ENCODE measurements at regions not wholly inside any gene's neighbourhood (a gene's known extent, or its start where the extent isn't known, plus 50 kb on each side); places are given as distances from the start of the nearest gene placed in this dataset.

DNA sequence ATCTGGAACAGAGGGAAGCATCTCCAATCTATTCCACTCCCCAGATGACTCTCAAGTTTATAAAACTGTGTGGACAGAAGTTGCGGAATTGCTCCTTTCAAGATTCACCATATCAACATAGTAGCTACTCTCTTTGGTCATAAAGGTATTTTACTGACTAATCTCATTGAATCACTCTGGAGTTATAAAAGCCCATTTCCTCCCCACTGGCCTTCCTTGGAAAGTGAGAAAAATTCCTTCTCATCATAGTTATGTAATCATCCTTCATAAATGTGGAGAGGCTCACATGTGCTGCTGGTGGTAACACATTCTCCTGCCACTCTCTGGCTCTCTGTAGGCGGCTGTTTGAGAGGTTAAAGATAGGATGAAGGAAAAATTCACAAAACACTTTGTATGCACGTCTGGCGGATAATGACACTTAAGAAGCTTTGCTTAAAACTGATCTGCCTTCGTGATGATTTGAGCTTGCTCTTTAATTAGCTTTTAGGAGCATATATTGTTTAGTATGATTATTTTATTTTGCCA, 1034.0 kb upstream of the EEF2KMT start:
- no peak for DNase-seq (ENCODE audit: low spot score)

DNA sequence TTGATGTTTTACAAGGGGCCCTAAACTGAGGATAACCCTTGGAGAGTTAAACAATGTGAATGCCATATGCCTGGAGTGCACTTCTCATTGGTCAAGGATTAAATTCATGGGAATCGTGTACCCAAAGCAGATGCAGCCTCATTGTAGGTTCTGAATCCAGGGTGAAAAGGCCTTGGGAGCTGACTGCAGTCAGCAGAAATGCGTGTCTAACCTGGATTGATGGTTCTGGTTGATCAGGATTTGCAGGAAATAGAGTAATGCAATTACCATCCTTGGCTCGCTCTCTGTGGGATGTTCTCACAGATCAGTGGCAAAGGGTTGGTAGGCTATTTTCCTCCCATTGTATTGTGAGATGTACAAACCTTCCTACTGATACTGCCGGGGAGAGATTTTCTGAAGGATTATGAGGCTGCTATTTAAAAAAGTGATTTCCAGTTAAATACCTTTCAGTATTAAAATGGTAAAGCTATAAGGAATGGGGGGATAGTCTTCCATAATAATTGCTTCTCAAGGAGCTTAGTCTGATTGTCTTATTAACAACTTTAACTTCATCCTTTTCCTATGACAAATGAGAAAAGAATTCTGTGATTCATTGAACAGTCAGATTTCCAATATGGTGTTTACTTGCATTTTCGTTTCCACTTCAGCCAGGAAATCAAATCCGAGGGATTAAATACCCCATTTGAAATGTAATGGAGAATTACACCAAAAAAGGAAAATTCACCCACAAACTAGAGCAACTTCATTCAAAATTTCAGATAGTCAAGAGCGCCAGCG, 1028.1 kb upstream of the EEF2KMT start:
- no peak for DNase-seq (ENCODE audit: low spot score)

DNA sequence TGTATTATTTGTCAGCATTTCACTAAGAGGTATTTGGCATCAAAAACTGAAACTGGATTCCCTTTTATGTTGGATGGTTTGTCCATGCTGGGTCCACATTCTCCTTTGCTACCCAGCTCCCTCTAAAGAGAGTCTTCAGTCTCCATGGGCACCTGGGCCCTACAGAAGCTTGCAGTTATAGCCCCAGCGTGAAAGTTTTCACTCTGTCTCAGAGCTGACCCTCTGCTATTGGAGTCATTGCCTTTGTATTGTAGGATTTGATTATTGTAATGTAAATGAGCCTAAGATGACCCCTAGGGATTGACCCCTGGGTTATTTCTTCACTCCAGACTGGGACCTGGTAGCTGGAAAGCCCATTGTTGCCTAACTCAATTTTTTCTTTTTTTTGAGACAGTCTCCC, 1026.5 kb upstream of the EEF2KMT start:
- no peak for DNase-seq (ENCODE audit: low spot score)

DNA sequence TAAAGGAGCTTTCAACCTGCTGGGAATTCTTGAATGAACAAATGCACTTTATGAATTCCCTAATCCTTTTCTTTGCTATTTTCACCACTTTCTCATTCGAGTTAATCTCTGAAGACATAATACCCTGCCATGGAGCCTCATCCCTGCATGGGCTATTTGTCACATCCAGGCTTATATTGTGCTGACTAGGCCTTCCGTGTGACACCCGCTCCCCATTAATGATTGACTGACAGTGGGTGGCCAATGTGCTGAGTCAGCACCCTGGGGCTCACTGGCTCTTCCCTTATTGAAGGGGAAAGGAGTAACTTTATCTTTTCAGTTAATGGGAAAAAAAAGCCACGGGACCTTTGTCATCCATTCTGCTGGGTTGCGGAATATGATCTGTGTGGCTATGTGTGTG, 1024.8 kb upstream of the EEF2KMT start:
- no peak for DNase-seq (ENCODE audit: low spot score)

GRCh38 chr16:6114691-6115090, 1017.1 kb upstream of the EEF2KMT start:
- no peak for DNase-seq (ENCODE audit: low spot score)

DNA sequence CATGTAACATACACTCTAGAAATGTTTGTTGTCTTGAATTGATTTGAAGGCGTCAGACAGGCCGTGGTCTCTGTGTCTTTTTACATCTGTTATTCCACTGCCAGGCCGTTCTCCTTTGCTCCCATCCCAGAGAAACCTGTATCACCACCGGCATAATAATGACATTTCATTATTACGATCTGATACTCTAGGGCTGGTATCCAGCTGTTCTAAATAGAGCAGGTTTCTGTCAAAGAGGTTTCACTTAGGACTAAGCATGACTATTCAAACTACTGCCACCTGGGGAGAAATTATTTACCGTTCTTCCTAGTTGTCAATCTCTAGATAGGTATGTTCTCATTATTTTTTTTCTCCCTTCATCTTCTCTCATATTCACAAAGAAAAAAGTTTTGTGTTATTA, 1016.2 kb upstream of the EEF2KMT start:
- DNase-seq (ENCODE audit: low spot score) = no peak

DNA sequence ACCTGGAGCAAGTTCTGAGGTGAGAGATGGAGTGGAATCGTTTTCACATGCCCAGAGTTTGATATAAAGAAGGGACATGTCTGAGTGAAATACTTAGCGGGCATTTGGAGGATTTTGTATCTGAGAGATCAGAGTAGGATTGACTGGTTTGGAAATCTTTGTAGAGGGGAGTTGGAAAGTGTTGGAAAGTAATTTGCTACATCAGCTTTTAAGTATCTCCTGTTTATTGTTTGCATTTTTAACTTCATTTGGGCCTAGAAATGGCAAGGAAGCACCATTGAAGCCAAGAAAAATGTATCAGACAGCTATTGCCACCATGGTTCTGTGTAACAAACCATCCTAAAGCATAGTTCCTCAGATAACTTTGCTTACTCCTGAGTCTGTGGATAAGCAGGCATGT, 1015.1 kb upstream of the EEF2KMT start:
- DNase-seq (ENCODE audit: low spot score) = no peak

DNA sequence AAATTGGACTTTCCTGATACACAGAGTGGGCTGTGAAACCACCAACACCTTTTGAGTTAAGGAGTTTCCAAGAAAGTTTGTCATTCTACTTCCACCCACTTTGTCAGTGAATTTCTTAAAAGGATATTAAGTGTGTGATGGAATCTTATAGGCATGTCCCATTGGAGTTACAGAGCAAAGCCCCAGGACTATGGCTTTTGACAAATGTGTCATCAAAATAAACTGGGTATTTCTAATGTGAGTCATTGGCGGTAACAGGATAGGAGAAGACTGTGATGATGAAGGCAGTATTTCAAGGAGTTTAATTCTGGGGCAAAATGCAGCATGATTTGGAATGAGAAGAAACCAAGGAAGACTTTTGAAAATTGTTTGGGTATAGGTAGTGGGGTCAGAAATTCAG, 1013.8 kb upstream of the EEF2KMT start:
- no peak for DNase-seq (ENCODE audit: low spot score)

DNA sequence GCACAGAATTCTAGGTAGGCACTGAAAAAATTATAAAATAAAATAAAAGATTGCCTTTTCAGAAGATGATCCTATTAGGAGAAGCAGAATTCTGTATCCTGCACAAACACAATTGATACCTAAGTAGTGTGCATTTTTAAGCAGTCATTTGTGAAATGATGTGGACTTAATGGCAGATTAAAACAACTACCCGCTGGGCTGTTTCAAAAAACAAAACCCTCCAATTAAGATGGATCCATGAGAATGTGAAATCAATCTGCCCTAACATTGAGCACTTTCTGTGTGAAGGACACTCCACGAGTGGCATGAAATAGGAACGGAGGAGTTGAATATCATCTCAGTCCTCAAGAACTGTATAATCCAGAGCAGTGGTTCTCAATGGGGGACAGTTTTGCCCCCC, 1012.8 kb upstream of the EEF2KMT start:
- no peak for DNase-seq (ENCODE audit: low spot score)

DNA sequence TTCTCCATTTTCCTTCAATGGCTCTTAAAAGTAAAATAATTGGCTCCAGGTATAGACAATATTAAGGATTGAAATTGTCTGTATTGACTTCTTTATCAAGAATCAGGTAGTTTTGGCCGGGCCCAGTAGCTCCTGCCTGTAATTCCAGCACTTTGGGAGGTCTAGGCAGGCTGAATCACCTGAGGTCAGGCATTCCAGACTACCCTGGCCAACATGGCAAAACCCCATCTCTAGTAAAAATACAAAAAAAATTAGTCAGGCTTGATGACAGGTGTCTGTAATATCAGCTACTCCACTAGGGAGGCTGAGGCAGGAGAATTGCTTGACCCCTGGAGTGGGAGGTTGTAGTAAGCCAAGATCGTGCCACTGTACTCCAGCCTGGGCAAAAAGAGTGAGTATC, 1008.5 kb upstream of the EEF2KMT start:
- no peak for DNase-seq (ENCODE audit: low spot score)

GRCh38 chr16:6105115-6105514, 1007.5 kb upstream of the EEF2KMT start:
- DNase-seq (ENCODE audit: low spot score) = no peak

DNA sequence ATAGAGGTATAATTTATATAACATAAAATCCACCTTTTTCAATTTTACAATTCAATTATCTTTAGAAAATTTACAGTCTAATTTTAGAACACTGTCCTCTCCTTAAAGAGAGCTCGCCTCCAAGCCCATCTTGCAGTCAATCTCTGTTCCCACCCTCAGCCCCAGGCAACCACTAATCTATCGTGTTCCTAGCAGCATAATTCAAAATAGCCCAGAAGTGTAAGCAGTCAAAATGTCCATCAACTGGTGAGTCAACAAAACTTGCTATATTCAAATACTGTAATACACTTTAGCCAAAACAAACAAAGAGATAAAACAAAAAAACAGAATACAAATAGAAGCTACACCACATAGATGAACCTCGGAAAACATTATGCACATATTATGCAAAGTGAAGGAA, 1006.8 kb upstream of the EEF2KMT start:
- no peak for DNase-seq (ENCODE audit: low spot score)

DNA sequence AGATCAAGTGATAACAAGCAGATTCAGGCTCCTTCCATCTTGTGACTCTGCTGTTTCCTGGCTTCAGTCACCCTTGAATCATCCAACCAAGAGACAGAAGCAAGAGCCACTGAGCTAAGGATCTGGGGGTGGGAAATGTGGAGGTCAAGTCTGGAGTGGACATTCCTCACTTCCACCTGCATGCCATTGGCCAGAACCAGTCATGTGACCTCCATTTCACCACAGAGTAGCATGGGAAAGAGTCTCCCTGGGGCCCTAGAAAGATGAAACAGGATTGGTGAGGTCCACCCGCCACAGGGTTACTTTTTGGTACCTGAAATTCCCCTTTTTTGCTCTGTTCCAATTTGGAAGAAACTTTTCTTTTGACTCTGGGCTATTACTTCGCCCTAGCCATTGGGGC, 1006.0 kb upstream of the EEF2KMT start:
- DNase-seq (ENCODE audit: low spot score) = no peak

GRCh38 chr16:6099102-6099501, 1001.5 kb upstream of the EEF2KMT start:
- no peak for DNase-seq (ENCODE audit: low spot score)

GRCh38 chr16:6096931-6097670, 999.5 kb upstream of the EEF2KMT start:
- no peak for DNase-seq (ENCODE audit: low spot score)

DNA sequence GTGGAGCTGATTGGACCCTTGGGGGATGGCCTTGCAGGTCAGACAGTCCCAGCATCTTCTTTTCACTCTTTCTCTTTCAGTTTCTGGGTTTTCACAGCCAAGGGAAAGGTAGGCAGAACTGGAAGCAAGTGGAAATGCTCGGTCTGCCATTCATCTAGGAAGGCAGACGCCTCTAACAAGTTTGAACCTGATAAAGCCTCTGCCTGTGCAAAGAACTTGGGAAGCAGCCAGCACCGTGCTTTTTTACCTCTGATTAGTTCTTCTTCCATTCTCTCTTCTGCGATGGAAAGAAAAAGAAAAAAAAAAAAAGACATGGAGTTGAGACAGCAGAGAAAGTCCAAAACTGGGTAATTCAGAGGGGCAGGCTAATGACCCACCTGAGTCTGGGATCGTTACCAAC, 997.8 kb upstream of the EEF2KMT start:
- DNase-seq (ENCODE audit: low spot score) = no peak

- no peak for DNase-seq (ENCODE audit: low spot score)
Measured at GRCh38 chr16:6091021-6091420, 993.4 kb upstream of the EEF2KMT start.

GRCh38 chr16:6081320-6081976, 983.9 kb upstream of the EEF2KMT start:
- DNase-seq (ENCODE audit: low spot score) = no peak

DNA sequence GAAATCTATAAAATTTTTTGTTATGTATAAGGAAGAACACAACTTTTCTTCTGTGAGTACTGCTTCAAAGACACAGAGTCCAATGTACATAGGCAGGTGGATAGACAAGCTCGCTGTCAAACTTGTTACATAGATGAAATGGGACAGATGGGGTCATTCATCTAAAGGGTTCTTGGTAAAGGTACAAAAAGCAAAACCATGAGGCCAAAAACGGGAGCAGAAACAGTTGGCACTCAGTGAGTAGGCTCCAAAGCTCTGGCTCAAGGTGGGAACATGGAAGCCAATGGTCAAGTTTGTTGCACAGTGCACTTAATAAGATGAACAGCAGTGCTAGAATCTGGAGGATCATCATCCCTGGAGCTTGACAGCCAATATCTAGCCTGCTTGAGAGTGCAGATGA, 979.0 kb upstream of the EEF2KMT start:
- no peak for DNase-seq (ENCODE audit: low spot score)

- no peak for DNase-seq (ENCODE audit: low spot score)
Measured at GRCh38 chr16:6068063-6068462, 970.5 kb upstream of the EEF2KMT start.

GRCh38 chr16:6066652-6067051, 969.1 kb upstream of the EEF2KMT start:
- no peak for DNase-seq (ENCODE audit: low spot score)

GRCh38 chr16:6063526-6063925, 965.9 kb upstream of the EEF2KMT start:
- no peak for DNase-seq (ENCODE audit: low spot score)

- no peak for DNase-seq (ENCODE audit: low spot score)
Measured at GRCh38 chr16:6059671-6060070, 962.1 kb upstream of the EEF2KMT start.

Measured in CD4-positive, alpha-beta T cell treated with Interleukin-6 at 100 ng/mL for 8 hours (primary cell).